ENCODE measurements at regions not wholly inside any gene's neighbourhood (a gene's known extent, or its start where the extent isn't known, plus 50 kb on each side); places are given as distances from the start of the nearest gene placed in this dataset.

DNA sequence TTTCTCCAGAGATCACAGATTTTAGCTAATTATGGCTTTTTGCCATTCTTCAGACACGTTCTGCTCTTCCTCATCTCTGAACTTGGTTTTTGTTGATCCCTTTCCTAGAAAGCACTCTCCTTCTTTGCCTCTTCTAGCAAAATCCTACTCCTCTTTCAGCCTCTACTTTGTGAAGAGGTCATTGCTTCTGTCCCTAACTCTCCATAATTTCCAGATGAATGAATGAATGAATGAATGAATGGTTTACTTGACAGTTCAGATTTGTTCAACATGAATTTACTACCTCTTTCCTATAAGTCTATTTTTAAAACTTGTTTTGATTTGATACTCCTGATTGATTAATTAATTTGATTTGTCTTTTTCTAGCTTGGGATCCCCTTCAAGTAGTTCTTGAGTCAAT, 94.0 kb upstream of the IFNGR1 start:
- WGBS, 2 donors, result 61 to 69% methylated on average over 1 of the region's 1 CpG
- TF ChIP-seq, protein P1, sequence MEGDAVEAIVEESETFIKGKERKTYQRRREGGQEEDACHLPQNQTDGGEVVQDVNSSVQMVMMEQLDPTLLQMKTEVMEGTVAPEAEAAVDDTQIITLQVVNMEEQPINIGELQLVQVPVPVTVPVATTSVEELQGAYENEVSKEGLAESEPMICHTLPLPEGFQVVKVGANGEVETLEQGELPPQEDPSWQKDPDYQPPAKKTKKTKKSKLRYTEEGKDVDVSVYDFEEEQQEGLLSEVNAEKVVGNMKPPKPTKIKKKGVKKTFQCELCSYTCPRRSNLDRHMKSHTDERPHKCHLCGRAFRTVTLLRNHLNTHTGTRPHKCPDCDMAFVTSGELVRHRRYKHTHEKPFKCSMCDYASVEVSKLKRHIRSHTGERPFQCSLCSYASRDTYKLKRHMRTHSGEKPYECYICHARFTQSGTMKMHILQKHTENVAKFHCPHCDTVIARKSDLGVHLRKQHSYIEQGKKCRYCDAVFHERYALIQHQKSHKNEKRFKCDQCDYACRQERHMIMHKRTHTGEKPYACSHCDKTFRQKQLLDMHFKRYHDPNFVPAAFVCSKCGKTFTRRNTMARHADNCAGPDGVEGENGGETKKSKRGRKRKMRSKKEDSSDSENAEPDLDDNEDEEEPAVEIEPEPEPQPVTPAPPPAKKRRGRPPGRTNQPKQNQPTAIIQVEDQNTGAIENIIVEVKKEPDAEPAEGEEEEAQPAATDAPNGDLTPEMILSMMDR (IDR thresholded peaks at IDR 0.05), result no peak
- no peak for TF ChIP-seq POLR2A (IDR thresholded peaks at IDR 0.05)
- intact Hi-C loops (cut with DNase I; ENCODE audit: low total_unique reads), result loop anchor here (10.0 kb wide), 1 partner anchor 218 kb away; no protein-coding TSS in a partner anchor
- no peak for DNase-seq (ENCODE audit: low spot score in 2 of 2)
- no peak overlapping the region for H3K4me3 ChIP-seq (ENCODE audit: low read depth, poor library complexity, severe bottlenecking)

DNA sequence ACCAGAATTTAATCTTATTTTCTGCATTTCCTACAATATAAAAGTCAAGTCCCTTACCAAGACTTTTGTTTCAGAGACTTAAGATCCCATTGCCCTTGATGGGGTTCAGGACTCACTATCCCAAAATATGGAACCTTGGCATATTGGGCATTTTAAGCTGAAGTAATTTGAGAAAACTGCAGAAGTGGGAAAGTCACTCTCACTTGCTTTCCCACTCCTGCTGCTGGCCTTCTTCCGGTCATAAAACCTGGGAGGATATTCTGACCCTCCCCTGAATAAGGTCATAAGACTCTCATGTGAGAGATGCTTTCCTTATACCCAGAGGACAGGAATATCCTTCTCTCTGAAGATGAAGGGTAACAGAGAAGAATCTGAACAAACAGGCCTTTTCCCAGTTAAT, 92.8 kb upstream of the IFNGR1 start:
- 84 to 87% methylated on average over 1 of the region's 1 CpG for WGBS, 2 donors
- no peak for DNase-seq (ENCODE audit: low spot score in 2 of 2)
- no peak overlapping the region for H3K4me3 ChIP-seq (ENCODE audit: low read depth, poor library complexity, severe bottlenecking)
- intact Hi-C loops (cut with DNase I; ENCODE audit: low total_unique reads), result loop anchor here (10.0 kb wide), 1 partner anchor 217 kb away; no protein-coding TSS in a partner anchor
- TF ChIP-seq POLR2A (IDR thresholded peaks at IDR 0.05), result no peak
- TF ChIP-seq, protein P1 (IDR thresholded peaks at IDR 0.05), result no peak

DNA sequence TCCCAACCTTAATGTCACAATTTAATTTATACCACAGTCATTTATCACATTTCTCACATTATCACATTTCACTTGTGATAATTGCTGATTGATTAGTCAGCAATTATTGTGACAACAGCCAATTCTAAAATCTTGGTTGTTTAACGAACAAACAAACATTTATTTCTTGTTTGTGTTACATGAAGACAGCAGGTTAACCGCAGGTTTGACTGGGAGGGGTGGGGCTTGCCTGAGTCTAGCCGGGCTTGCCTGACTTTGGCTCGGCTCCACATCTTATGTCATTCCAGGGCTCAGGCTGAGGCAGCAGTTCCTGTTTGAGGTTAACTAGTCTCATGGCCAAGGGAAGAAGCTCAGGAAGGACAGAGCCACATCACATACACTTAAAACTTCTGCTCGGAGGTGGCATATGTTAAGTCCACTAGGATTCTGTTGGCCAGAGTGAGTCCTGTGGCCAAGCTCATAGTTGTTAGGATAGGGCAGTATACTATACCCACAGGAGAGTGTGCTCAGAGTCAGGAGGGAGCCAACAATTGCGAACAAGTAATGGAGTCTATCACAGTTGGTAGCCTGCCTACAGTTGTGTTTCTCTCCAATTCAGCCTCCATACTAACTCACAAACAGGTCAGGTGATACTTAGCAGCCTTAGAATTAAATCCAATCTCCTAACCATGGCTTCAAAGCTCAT, 90.0 kb upstream of the IFNGR1 start:
- intact Hi-C loops (cut with DNase I; ENCODE audit: low total_unique reads), result loop anchor here (2.0 kb wide), 1 partner anchor 34 kb away; no protein-coding TSS in a partner anchor
- 23 to 27% methylated on average over 6 of the region's 6 CpGs for WGBS, 2 donors
- no peak overlapping the region for H3K4me3 ChIP-seq (ENCODE audit: low read depth, poor library complexity, severe bottlenecking)
- DNase-seq (ENCODE audit: low spot score in 2 of 2), result peak; percentile 75 to 90
- no peak for TF ChIP-seq POLR2A (IDR thresholded peaks at IDR 0.05)

DNA sequence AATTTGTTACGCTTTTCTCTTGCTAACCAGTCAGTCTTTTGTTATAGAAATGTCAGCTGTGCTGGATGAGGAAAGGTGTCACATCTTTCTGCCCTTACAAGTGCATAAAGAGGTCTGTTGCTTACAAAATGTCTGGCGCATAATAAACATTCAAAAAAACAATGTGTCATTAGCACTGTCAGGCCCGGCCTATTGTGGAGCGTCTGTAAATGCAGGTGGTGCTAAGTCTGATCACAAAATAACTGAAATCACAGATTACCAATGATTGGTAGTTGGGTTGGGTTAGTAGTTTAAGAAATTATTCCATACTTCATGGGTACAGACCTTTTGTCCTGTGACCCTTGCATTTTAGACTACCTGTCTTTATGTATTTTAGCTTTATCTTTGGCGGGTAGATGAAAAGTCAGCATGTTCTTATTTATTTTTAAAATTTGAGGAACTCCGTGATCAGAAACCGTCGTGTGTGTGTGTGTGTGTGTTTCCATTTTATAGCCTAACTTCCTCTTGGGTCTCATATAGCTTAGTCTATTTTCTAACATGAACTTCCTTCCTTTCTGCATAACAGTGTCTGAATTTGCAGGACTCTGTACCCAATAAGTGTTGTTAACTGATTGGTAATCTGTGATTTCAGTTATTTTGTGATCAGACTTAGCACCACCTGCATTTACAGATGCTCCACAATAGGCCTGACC, 88.1 kb upstream of the IFNGR1 start:
- intact Hi-C loops (cut with DNase I; ENCODE audit: low total_unique reads), result no loop called here
- 77 to 86% methylated on average over 8 of the region's 8 CpGs for WGBS, 2 donors

DNA sequence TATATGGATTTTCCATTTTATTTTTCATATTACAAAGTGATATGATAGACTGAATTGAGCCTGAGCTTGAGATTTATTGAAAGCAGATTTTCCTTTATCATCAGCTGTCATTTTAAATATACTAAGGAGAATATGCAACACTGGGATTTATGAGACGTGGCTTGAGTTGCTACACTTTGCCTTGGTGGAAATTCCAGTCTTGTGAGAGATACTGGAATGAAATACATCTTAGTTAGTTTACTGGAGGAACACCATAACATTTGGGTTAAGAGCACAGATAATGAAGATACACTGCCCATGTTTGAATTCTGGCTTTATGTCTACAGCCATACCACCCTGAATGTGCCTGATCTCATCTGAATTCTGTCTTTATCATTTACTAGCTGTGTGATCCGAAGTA, 86.5 kb upstream of the IFNGR1 start:
- no peak for DNase-seq (ENCODE audit: low spot score in 2 of 2)
- no peak overlapping the region for H3K4me3 ChIP-seq (ENCODE audit: low read depth, poor library complexity, severe bottlenecking)
- intact Hi-C loops (cut with DNase I; ENCODE audit: low total_unique reads), result no loop called here
- TF ChIP-seq POLR2A (IDR thresholded peaks at IDR 0.05), result no peak
- TF ChIP-seq, protein P1 (IDR thresholded peaks at IDR 0.05), result no peak
- WGBS, 2 donors, result 75 to 78% methylated on average over 2 of the region's 2 CpGs

More for the DNA sequence above, 88.1 kb upstream of the IFNGR1 start:
- H3K4me3 ChIP-seq (ENCODE audit: low read depth, poor library complexity, severe bottlenecking), result no peak overlapping the region
- TF ChIP-seq POLR2A (IDR thresholded peaks at IDR 0.05), result no peak
- TF ChIP-seq, protein P1 (IDR thresholded peaks at IDR 0.05), result no peak
- no peak for DNase-seq (ENCODE audit: low spot score in 2 of 2)

DNA sequence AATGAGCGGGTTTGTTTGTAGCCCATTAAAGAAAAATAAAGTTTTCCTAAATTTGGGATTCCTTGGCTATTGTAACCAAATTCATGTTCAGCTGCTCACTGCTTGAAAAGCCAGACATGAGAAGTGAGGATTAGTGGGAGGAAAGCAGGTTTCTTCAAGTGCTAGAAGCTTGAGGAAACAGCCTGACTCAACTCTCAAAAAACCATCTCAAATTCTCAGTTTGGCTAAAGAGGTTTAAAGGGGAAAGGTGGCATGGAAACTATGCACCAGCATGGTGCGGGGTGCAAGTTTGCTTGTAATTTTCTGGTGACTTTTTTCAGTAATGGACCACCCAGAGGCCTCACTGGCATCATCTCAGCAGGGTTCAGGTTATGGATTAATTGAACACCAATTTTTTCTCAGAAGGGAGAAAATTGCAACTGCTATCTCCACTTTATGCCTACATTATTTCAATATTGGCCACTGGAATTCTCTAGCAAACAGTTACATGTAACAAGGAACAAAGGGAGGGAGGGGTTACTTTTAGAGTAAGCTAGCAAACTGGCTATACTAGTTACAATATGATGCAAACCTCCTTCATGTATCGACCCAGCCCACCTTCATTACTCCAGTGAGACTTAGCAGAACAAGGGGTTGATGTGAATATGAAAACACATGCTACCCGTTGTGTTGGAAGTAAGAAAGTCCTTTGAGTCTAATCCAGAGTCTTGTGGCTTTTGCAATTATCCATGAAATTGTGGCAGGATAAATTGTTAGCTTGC, 85.0 kb upstream of the IFNGR1 start:
- TF ChIP-seq, protein P1 (IDR thresholded peaks at IDR 0.05), result no peak
- TF ChIP-seq POLR2A (IDR thresholded peaks at IDR 0.05), result no peak
- intact Hi-C loops (cut with DNase I; ENCODE audit: low total_unique reads), result no loop called here
- no peak for DNase-seq (ENCODE audit: low spot score in 2 of 2)
- no peak overlapping the region for H3K4me3 ChIP-seq (ENCODE audit: low read depth, poor library complexity, severe bottlenecking)
- 65 to 77% methylated on average over 4 of the region's 4 CpGs for whole genome bisulfite sequencing, 2 donors

Data from lower leg skin (tissue), 4 donors.